ACC112 (cell line): ENCODE measurements at regions not wholly inside any gene's neighbourhood (a gene's known extent, or its start where the extent isn't known, plus 50 kb on each side); places are given as distances from the start of the nearest gene placed in this dataset.
"Not testable (repeated sequence)": the region's sequence is repeated elsewhere in the genome, so short reads cannot be mapped to it uniquely, and the experiment has no call there.

Experiments
- H2AFZ ChIP-seq: fragments of 200-600 bp; sonication (generic); one replicate; pipeline ENCODE4 v1.6.0; 2017; ENCODE audit warnings: antibody characterized with exemption, low read length; ENCODE audit not compliant: unreplicated experiment
- H3K27ac ChIP-seq: fragments of 200-600 bp; sonication (generic); 2 replicates; pipeline ENCODE4 v1.5.1; 2014; ENCODE audit warnings: low read depth, mild to moderate bottlenecking, antibody characterized with exemption, low read length, moderate library complexity
- H3K27me3 ChIP-seq: fragments of 200-600 bp; sonication (generic); 2 replicates; pipeline ENCODE4 v1.6.1; 2014; ENCODE audit warnings: mild to moderate bottlenecking, antibody characterized with exemption, low read length, moderate library complexity, mixed read lengths; ENCODE audit not compliant: insufficient read depth
- H3K36me3 ChIP-seq: fragments of 200-600 bp; sonication (generic); 2 replicates; pipeline ENCODE4 v1.6.1; 2016; ENCODE audit warnings: mild to moderate bottlenecking, antibody characterized with exemption, low read length, moderate library complexity, mixed read lengths; ENCODE audit not compliant: insufficient read depth
- H3K4me1 ChIP-seq: fragments of 200-600 bp; sonication (generic); one replicate; pipeline ENCODE4 v1.6.1; 2016; ENCODE audit warnings: low read length, mixed read lengths; ENCODE audit not compliant: insufficient read depth, unreplicated experiment, control insufficient read depth
- H3K4me3 ChIP-seq: fragments of 200-600 bp; sonication (generic); 2 replicates; pipeline ENCODE4 v1.5.1; 2014; ENCODE audit warnings: mild to moderate bottlenecking, low read depth, low read length
- H3K79me2 ChIP-seq: fragments of 200-600 bp; sonication (generic); one replicate; pipeline ENCODE4 v1.6.0; 2016; ENCODE audit warnings: low read length; ENCODE audit not compliant: control insufficient read depth, unreplicated experiment, insufficient read depth

DNA sequence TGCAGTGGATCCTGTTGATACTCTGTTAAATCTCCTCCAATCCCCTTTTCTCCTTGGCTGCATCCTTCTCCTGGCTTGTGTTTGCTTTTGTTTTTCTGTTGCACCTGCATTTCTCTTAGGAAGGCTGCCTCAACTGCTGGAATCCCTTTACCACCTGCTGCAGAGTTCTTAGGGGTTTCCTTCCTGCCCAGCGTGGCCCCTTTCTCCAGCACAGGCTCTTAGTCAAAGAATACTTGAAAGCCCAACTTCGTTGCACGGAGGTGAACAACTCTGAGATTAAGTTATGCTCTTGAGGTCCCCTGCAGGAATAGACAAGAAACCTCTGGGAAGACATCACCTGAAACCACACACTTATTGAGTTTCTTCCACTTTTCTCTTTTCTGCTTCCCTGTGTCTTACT lies 121.6 kb upstream of the GRM7 start:
- H3K79me2 ChIP-seq: no peaks in the 10 kb centered on the region
- no peak overlapping the region for H3K27ac ChIP-seq
- no peak overlapping the region for H2AFZ ChIP-seq
- H3K27me3 ChIP-seq: no peaks in the 10 kb centered on the region
- no peaks in the 10 kb centered on the region for H3K4me1 ChIP-seq
- H3K36me3 ChIP-seq: no peaks in the 10 kb centered on the region
- no peak overlapping the region for H3K4me3 ChIP-seq

DNA sequence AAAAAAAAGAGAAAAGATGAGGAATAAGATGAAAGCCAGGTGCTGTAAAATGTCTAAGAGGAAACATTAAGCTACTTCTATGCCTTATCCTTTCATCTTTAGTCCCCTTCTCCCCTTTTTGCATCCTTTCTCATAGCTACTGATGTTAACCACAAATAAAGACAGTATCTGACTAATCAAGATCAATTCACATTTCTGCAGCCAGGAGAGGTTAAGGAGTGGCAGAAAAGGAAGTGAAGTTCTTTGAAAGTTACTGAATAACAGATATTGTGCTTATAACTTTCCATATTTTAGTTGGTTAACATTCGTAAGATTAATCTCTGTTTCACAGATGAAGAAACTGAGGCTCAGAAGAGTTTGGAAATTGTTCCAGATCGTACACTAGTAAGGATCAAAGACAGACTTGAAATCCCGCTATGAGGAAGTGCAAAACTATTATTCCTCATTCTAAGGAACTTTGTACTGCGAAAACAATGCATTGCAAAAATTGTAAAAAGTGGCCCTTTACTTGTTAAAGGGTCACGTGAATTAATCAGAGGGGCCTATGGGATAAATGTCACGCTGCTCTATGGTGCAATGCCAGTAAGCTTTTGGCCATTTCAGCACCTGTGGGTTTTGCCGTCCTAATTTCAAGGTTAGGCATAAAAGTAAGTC lies 117.7 kb upstream of the GRM7 start:
- Histone ChIP-seq H3K36me3 (no peaks in the 10 kb centered on the region), H2AFZ (no peak overlapping the region), H3K79me2 (no peaks in the 10 kb centered on the region), H3K4me3 (no peak overlapping the region), H3K27ac (no peak overlapping the region), H3K27me3 (no peaks in the 10 kb centered on the region), H3K4me1 (no peaks in the 10 kb centered on the region)

DNA sequence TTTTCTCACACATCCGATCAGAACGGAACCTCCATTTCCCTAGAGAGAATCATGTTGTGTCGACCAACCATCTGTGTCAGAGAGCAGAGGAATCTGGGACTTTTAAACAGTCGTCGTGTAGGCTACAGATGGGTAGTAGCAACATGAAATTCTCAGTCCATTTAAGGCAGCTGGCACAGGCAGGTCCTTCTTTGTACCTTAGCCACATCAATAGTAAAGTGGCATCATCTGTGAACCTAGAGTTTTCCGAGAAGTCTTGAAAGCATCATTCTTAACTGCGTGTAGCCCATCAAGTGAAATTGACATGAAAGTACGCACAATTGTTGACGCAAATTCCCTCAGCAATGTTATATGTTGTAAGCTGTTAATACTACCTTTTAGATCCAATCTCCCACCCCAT lies 114.5 kb upstream of the GRM7 start:
- no peaks in the 10 kb centered on the region for H3K79me2 ChIP-seq
- H3K4me3 ChIP-seq: no peak overlapping the region
- no peak overlapping the region for H2AFZ ChIP-seq
- no peaks in the 10 kb centered on the region for H3K27me3 ChIP-seq
- H3K4me1 ChIP-seq: no peaks in the 10 kb centered on the region
- H3K36me3 ChIP-seq: no peaks in the 10 kb centered on the region
- H3K27ac ChIP-seq: no peak overlapping the region

DNA sequence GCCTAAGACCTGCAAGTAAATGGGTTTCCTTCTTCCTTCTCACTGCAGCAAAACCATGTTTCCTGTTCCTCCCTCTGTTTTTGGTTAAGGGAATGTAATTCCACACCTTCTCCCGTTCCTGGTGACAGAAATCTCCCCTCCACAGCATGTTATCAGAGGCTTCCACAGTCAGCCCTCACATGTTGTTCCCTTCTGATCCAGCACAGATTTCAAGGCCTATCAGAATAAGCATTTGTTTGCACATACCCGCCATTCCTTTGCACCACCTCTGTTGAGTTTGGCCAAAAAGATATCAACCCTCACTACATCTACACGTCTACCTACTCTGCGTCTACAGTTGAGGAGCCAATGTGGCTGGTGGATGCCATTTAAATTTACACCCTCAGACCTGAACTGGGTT lies 113.9 kb upstream of the GRM7 start:
- H3K27ac ChIP-seq: no peak overlapping the region
- H3K27me3 ChIP-seq: no peaks in the 10 kb centered on the region
- no peaks in the 10 kb centered on the region for H3K79me2 ChIP-seq
- H3K4me3 ChIP-seq: no peak overlapping the region
- no peaks in the 10 kb centered on the region for H3K4me1 ChIP-seq
- no peak overlapping the region for H2AFZ ChIP-seq
- no peaks in the 10 kb centered on the region for H3K36me3 ChIP-seq

DNA sequence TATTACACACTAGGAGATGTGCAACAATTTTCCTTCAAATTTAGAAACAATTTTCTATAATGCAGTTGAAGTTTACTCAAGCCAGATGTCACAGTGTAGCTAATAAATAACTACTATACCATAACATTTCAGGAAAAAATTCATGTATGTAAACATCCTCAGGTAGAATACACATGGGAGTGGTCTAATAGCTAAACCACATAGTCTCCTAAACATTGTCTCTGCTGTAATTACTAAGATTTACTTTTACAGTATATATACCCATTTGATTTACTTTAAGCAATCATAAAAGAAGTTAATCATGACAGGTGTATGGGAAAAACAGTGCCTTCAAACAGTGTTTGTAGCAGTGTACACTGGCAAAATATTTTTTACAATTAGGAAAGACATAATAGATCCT lies 110.1 kb upstream of the GRM7 start:
- H3K4me1 ChIP-seq: no peaks in the 10 kb centered on the region
- H3K27ac ChIP-seq: no peak overlapping the region
- no peaks in the 10 kb centered on the region for H3K79me2 ChIP-seq
- H3K4me3 ChIP-seq: no peak overlapping the region
- no peak overlapping the region for H2AFZ ChIP-seq
- H3K27me3 ChIP-seq: no peaks in the 10 kb centered on the region
- no peaks in the 10 kb centered on the region for H3K36me3 ChIP-seq

DNA sequence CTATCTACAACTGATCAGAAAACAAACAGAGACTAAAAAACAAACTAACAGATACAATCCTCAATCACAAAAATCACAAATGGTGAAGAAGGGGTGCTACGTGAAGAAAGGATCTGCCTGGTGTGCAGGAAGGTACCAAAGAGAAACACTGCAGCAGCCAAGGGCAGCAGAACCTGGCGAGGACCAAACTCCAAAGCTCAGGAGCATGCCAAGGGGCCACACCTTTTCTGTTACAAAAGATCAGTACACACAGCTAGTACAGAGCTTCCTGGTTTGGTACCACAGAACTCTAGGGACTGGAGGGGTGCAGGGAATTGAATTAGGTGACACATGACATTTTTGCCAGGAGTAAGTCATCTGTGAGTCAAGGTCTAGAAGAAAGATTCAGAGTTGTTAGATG lies 107.4 kb upstream of the GRM7 start:
- H3K4me1 ChIP-seq: no peaks in the 10 kb centered on the region
- no peaks in the 10 kb centered on the region for H3K79me2 ChIP-seq
- no peaks in the 10 kb centered on the region for H3K36me3 ChIP-seq

DNA sequence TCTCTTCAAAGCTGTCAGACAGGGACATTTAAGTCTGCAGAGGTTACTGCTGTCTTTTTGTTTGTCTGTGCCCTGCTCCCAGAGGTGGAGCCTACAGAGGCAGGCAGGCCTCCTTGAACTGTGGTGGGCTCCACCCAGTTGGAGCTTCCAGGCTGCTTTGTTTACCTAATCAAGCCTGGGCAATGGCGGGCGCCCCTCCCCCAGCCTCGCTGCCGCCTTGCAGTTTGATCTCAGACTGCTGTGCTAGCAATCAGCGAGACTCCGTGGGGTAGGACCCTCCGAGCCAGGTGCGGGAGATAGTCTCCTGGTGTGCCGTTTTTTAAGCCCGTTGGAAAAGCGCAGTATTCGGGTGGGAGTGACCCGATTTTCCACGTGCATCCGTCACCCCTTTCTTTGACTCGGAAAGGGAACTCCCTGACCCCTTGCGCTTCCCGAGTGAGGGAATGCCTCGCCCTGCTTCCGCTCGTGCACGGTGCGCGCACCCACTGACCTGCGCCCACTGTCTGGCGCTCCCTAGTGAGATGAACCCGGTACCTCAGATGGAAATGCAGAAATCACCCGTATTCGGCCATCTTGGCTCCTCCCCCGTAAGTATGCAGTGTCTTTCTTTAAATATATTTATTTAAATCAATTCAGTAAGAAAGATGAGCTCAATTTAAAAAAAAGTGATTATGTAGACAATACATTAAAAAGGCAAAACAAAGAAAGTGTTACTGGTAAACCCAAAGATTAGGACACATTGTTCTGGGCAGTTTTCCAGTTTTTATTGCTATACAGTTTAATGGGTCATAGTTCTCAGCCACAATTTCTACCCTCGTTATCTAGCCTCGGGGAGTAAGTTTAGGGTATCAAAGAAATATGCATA lies 91.2 kb upstream of the GRM7 start:
- not testable (repeated sequence) for H3K4me3 ChIP-seq

More for the DNA sequence above, 107.4 kb upstream of the GRM7 start:
- Histone ChIP-seq H3K27me3 (no peaks in the 10 kb centered on the region), H2AFZ (no peak overlapping the region), H3K27ac (no peak overlapping the region), H3K4me3 (no peak overlapping the region)

DNA sequence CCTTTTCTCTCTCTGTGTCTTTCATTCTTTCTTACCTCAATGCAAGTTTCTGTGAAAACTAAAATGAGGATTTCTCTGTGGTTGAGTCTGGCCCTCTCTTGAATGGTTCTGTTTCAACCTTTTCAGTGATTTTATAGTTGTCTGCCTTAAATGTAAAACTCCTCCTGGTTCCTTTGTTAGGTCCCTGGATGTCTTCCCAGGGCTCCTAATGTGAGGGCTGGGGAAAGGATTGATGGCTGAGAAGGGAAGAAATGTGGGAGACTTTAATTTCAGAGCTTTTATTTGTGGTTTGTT lies 90.6 kb upstream of the GRM7 start:
- no peaks in the 10 kb centered on the region for H3K27me3 ChIP-seq
- no peak overlapping the region for H2AFZ ChIP-seq
- no peak overlapping the region for H3K27ac ChIP-seq
- H3K4me3 ChIP-seq: no peak overlapping the region
- H3K4me1 ChIP-seq: no peaks in the 10 kb centered on the region
- no peaks in the 10 kb centered on the region for H3K79me2 ChIP-seq
- H3K36me3 ChIP-seq: no peaks in the 10 kb centered on the region

More for the DNA sequence above, 91.2 kb upstream of the GRM7 start:
- H3K27ac ChIP-seq, H3K27me3 ChIP-seq, H3K79me2 ChIP-seq, H3K4me1 ChIP-seq, H2AFZ ChIP-seq, H3K36me3 ChIP-seq: not testable (repeated sequence)

DNA sequence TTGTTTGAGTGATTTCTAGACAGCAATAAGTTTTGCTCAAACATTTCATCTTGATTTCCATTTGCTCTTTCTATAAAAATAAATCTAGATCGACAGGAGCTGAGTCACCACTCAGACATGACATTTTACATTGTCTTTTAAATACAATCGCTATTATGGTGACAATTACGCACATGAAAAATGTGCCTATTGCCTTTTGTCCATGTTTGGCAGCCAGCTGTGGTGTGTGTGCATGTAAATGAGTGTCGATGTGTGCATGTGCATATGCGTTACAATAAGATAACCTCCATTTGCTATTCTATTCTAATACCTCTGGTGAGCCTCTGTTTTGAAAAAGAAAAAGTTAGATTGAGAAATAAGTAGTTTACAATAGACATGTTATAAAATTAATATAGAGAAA lies 89.7 kb upstream of the GRM7 start:
- H3K4me3 ChIP-seq: no peak overlapping the region
- no peaks in the 10 kb centered on the region for H3K27me3 ChIP-seq
- no peaks in the 10 kb centered on the region for H3K36me3 ChIP-seq
- H3K27ac ChIP-seq: no peak overlapping the region
- H3K4me1 ChIP-seq: no peaks in the 10 kb centered on the region
- no peaks in the 10 kb centered on the region for H3K79me2 ChIP-seq
- no peak overlapping the region for H2AFZ ChIP-seq

DNA sequence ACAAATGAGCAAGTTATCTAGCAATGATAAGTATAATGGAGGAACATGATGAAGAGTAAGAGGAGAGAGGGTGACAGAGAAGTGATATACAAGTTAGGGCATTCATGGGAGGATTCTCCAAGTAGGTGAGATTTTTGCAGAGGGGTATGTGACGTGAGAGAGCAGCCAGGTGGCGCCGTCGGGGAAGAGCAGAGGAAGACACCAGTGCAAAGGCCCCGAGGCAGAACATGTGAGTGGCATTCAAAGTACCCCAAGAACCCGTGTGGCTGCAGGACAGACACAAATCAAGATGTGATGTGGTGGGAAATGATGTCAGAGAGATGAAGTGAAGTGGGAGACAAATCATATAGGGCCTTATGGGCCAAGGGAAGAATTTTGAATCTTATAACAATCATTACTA lies 81.8 kb upstream of the GRM7 start:
- Histone ChIP-seq H3K4me3 (no peak overlapping the region), H2AFZ (no peak overlapping the region), H3K4me1 (no peaks in the 10 kb centered on the region), H3K27me3 (no peaks in the 10 kb centered on the region), H3K36me3 (no peaks in the 10 kb centered on the region), H3K79me2 (no peaks in the 10 kb centered on the region), H3K27ac (no peak overlapping the region)

DNA sequence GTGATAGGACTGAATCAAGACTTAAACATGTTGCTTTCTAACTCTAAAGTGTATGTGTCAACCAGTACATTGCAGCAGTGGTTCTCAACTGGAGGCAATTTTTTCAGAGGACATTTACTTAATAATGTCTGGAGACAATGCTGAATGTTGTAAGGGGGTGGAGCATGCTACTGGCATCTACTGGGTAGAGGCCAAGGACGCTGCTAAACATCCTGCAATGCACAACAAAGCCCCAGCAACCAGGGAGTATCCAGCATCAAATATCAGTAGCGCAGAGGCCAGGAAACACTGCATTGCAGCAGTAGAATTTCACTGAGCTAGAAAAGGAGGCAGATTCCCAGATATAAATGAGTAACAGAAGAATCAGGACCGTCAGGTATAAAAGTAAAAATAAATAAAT lies 79.8 kb upstream of the GRM7 start:
- no peaks in the 10 kb centered on the region for H3K4me1 ChIP-seq
- H3K4me3 ChIP-seq: no peak overlapping the region
- no peak overlapping the region for H3K27ac ChIP-seq
- H3K79me2 ChIP-seq: no peaks in the 10 kb centered on the region
- no peaks in the 10 kb centered on the region for H3K36me3 ChIP-seq
- H2AFZ ChIP-seq: no peak overlapping the region
- H3K27me3 ChIP-seq: no peaks in the 10 kb centered on the region
